ENCODE measurements at regions not wholly inside any gene's neighbourhood (a gene's known extent, or its start where the extent isn't known, plus 50 kb on each side); places are given as distances from the start of the nearest gene placed in this dataset.

DNA sequence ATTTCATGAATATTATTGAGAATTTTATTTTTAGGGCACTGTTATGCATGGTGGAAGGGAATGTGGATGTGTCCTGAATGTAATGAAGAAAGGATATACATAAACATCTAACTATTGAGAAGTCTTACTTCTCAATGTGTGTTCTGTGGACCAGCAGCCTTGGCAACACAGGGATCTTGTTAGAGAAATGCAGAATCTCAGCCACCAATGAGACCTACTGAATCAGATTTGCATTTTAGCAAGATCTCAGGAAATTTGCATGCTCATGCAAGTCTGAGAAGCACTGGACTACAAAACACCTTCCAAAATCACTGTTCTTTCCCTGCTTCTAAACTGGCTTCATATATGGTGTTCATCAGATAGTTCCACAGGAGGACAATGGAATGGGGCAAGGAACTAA lies 139.7 kb upstream of the WDFY3 start:
- Histone ChIP-seq H3K27me3 (ENCODE audit: control insufficient read depth in 3 of 3, insufficient read depth in 3 of 3, low read length in 2 of 3) (no peaks in the 10 kb centered on the region), H3K36me3 (ENCODE audit: control insufficient read depth in 4 of 4, insufficient read depth in 4 of 4, low read length in 4 of 4) (no peaks in the 10 kb centered on the region), H3K4me3 (no peak overlapping the region), H3K9ac (ENCODE audit: insufficient read depth in 1 of 2, low read length in 2 of 2) (no peak overlapping the region), H3K27ac (ENCODE audit: low read depth in 1 of 2, low read length in 1 of 2) (no peak overlapping the region), H3K9me3 (ENCODE audit: control insufficient read depth in 4 of 4, insufficient read depth in 3 of 4, low read length in 3 of 4) (no peaks in the 10 kb centered on the region), H3K4me1 (ENCODE audit: control insufficient read depth in 5 of 5, insufficient read depth in 5 of 5, low read length in 5 of 5) (no peaks in the 10 kb centered on the region)
- ATAC-seq (ENCODE audit: insufficient read depth, low FRiP score) (no peak), DNase-seq (no peak)
- TF ChIP-seq, protein P1, sequence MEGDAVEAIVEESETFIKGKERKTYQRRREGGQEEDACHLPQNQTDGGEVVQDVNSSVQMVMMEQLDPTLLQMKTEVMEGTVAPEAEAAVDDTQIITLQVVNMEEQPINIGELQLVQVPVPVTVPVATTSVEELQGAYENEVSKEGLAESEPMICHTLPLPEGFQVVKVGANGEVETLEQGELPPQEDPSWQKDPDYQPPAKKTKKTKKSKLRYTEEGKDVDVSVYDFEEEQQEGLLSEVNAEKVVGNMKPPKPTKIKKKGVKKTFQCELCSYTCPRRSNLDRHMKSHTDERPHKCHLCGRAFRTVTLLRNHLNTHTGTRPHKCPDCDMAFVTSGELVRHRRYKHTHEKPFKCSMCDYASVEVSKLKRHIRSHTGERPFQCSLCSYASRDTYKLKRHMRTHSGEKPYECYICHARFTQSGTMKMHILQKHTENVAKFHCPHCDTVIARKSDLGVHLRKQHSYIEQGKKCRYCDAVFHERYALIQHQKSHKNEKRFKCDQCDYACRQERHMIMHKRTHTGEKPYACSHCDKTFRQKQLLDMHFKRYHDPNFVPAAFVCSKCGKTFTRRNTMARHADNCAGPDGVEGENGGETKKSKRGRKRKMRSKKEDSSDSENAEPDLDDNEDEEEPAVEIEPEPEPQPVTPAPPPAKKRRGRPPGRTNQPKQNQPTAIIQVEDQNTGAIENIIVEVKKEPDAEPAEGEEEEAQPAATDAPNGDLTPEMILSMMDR (IDR thresholded peaks at IDR 0.05; ENCODE audit: control extremely low read depth, extremely low read depth): no peak

DNA sequence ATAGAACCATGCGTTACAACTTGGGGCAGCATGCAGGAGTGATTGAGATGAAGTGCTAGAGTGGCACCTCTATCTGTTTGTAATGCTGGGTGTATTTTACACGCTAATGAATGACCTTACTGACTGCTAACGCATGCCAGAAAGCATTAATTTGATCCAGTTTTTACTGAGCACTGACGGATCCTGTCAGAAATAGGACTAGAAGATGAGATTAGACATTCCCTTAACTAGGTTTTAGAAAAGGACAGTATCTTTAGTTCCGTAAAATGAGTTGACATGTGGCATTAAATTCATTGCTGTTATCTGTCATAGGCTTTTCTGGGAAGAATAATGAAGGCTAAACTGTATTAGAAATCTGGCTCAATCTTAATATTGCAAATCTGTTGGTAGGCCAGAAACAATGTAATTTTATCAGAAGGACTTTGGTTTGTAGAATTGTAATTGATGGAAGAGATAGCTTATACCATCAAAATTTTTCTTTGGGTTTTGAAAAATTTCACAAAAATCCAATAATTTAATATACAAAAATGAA lies 140.4 kb upstream of the WDFY3 start:
- no peak overlapping the region for H3K27ac ChIP-seq (ENCODE audit: low read depth in 1 of 2, low read length in 1 of 2)
- H3K4me3 ChIP-seq: no peak overlapping the region
- WGBS, 2 donors: 88 to 92% methylated on average over 5 of the region's 5 CpGs
- no peaks in the 10 kb centered on the region for H3K4me1 ChIP-seq (ENCODE audit: control insufficient read depth in 5 of 5, insufficient read depth in 5 of 5, low read length in 5 of 5)
- DNase-seq: no peak
- no peaks in the 10 kb centered on the region for H3K36me3 ChIP-seq (ENCODE audit: control insufficient read depth in 4 of 4, insufficient read depth in 4 of 4, low read length in 4 of 4)
- peaks cover 0 to under 1% (median 0%) of the 10 kb centered on the region in 4 donors for H3K9me3 ChIP-seq (ENCODE audit: control insufficient read depth in 4 of 4, insufficient read depth in 3 of 4, low read length in 3 of 4)
- H3K9ac ChIP-seq (ENCODE audit: insufficient read depth in 1 of 2, low read length in 2 of 2): no peak overlapping the region
- TF ChIP-seq, protein P1 (IDR thresholded peaks at IDR 0.05; ENCODE audit: control extremely low read depth, extremely low read depth): no peak
- no peaks in the 10 kb centered on the region for H3K27me3 ChIP-seq (ENCODE audit: control insufficient read depth in 3 of 3, insufficient read depth in 3 of 3, low read length in 2 of 3)
- ATAC-seq (ENCODE audit: insufficient read depth, low FRiP score): no peak

DNA sequence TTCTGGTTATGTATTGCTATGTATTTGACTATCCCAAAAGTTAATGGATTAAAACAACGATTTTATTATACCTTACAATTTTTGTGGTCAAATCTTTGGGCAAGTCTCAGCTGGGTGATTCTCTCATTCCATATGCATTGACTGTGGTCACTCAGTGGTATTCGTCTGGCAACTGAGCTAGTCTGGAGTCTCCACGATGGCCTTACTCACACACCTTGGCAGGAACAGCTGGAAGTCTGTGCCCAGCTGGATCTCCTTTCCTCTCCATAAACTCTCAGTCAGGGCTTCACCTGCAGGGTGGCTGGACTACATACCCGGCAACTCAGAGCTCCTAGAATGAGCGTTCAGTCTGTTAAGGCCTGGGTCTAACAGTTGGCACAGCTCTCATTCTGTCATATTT lies 141.1 kb upstream of the WDFY3 start:
- Histone ChIP-seq H3K4me3 (no peak overlapping the region), H3K27me3 (ENCODE audit: control insufficient read depth in 3 of 3, insufficient read depth in 3 of 3, low read length in 2 of 3) (no peaks in the 10 kb centered on the region), H3K9me3 (ENCODE audit: control insufficient read depth in 4 of 4, insufficient read depth in 3 of 4, low read length in 3 of 4) (peaks cover 0 to 6% (median 0%) of the 10 kb centered on the region in 4 donors), H3K36me3 (ENCODE audit: control insufficient read depth in 4 of 4, insufficient read depth in 4 of 4, low read length in 4 of 4) (no peaks in the 10 kb centered on the region), H3K27ac (ENCODE audit: low read depth in 1 of 2, low read length in 1 of 2) (no peak overlapping the region), H3K4me1 (ENCODE audit: control insufficient read depth in 5 of 5, insufficient read depth in 5 of 5, low read length in 5 of 5) (no peaks in the 10 kb centered on the region), H3K9ac (ENCODE audit: insufficient read depth in 1 of 2, low read length in 2 of 2) (no peak overlapping the region)
- WGBS, 2 donors: 68 to 81% methylated on average over 5 of the region's 5 CpGs
- ATAC-seq (ENCODE audit: insufficient read depth, low FRiP score) (no peak), DNase-seq (no peak)
- TF ChIP-seq, protein P1 (IDR thresholded peaks at IDR 0.05; ENCODE audit: control extremely low read depth, extremely low read depth): no peak

DNA sequence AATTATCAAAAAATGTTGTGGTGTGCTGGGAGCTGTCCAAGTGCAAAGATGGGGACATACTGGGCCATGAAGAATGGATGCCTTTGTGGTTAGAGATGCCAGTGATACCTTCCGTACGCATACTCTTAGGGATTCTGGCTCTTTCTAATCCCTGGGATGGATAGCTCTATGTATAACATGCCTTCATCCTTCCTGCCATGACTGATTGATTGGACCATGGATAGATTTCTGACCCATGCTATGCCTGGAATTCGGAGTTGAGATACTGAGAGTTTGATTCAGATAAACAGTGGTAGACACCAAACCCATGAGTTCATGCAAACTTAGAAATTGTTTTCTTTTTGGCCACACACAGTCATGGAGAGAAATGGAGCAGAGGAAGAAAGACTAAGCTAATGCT lies 147.2 kb upstream of the WDFY3 start:
- Histone ChIP-seq H3K4me1 (ENCODE audit: control insufficient read depth in 5 of 5, insufficient read depth in 5 of 5, low read length in 5 of 5) (no peaks in the 10 kb centered on the region), H3K27ac (ENCODE audit: low read depth in 1 of 2, low read length in 1 of 2) (no peak overlapping the region), H3K36me3 (ENCODE audit: control insufficient read depth in 4 of 4, insufficient read depth in 4 of 4, low read length in 4 of 4) (no peaks in the 10 kb centered on the region), H3K9me3 (ENCODE audit: control insufficient read depth in 4 of 4, insufficient read depth in 3 of 4, low read length in 3 of 4) (peaks cover 0 to 6% (median 0%) of the 10 kb centered on the region in 4 donors), H3K27me3 (ENCODE audit: control insufficient read depth in 3 of 3, insufficient read depth in 3 of 3, low read length in 2 of 3) (no peaks in the 10 kb centered on the region), H3K4me3 (no peak overlapping the region), H3K9ac (ENCODE audit: insufficient read depth in 1 of 2, low read length in 2 of 2) (no peak overlapping the region)
- TF ChIP-seq, protein P1 (IDR thresholded peaks at IDR 0.05; ENCODE audit: control extremely low read depth, extremely low read depth): no peak
- no peak for ATAC-seq (ENCODE audit: insufficient read depth, low FRiP score)
- WGBS, 2 donors: 86 to 90% methylated on average over 3 of the region's 3 CpGs
- no peak for DNase-seq
